GM19468 (cell line): ENCODE measurements at regions not wholly inside any gene's neighbourhood (a gene's known extent, or its start where the extent isn't known, plus 50 kb on each side); places are given as distances from the start of the nearest gene placed in this dataset.
"Not testable (repeated sequence)": the region's sequence is repeated elsewhere in the genome, so short reads cannot be mapped to it uniquely, and the experiment has no call there.

Experiments
- ATAC-seq: cut with Tn5 transposase; IDR thresholded peaks from one replicate; pipeline ENCODE4 v1.9.1; 2021; ENCODE audit warnings: mild to moderate bottlenecking, moderate library complexity, moderate number of reproducible peaks; ENCODE audit not compliant: unreplicated experiment; ENCODE audit errors: extremely low read depth

- ATAC-seq: no peak
Measured at GRCh38 chr1:222417264-222417663, 130.6 kb downstream of the HHIPL2 start.

- no peak for ATAC-seq
Measured at GRCh38 chr1:222416001-222416791, 131.7 kb downstream of the HHIPL2 start.

GRCh38 chr1:222415441-222415840 lies 132.5 kb downstream of the HHIPL2 start:
- ATAC-seq: no peak

GRCh38 chr1:222413991-222414549 lies 133.8 kb downstream of the HHIPL2 start:
- ATAC-seq: no peak

- no peak for ATAC-seq
Measured at GRCh38 chr1:222413436-222413835, 134.5 kb downstream of the HHIPL2 start.

GRCh38 chr1:222404710-222405109 lies 143.2 kb downstream of the HHIPL2 start:
- no peak for ATAC-seq

GRCh38 chr1:222399197-222399596 lies 148.7 kb downstream of the HHIPL2 start:
- ATAC-seq: no peak

GRCh38 chr1:222394224-222394623 lies 153.7 kb downstream of the HHIPL2 start:
- no peak for ATAC-seq

GRCh38 chr1:222392556-222392955 lies 155.3 kb downstream of the HHIPL2 start:
- no peak for ATAC-seq

GRCh38 chr1:222390181-222390580 lies 157.7 kb downstream of the HHIPL2 start:
- no peak for ATAC-seq

- no peak for ATAC-seq
Measured at GRCh38 chr1:222387007-222387814, 160.7 kb downstream of the HHIPL2 start.

GRCh38 chr1:222385955-222386354 lies 161.9 kb downstream of the HHIPL2 start:
- ATAC-seq: no peak

- ATAC-seq: no peak
Measured at GRCh38 chr1:222385262-222385661, 162.6 kb downstream of the HHIPL2 start.

GRCh38 chr1:222384531-222384930 lies 163.4 kb downstream of the HHIPL2 start:
- ATAC-seq: no peak

GRCh38 chr1:222382171-222382570 lies 165.7 kb downstream of the HHIPL2 start:
- no peak for ATAC-seq

- no peak for ATAC-seq
Measured at GRCh38 chr1:222377428-222378088, 170.3 kb downstream of the HHIPL2 start.

- ATAC-seq: not testable (repeated sequence)
Measured at GRCh38 chr1:222376791-222377190, 171.1 kb downstream of the HHIPL2 start.

- no peak for ATAC-seq
Measured at GRCh38 chr1:222375701-222376100, 172.2 kb downstream of the HHIPL2 start.

GRCh38 chr1:222373831-222374602 lies 173.9 kb downstream of the HHIPL2 start:
- ATAC-seq: no peak

GRCh38 chr1:222373216-222373615 lies 174.7 kb downstream of the HHIPL2 start:
- ATAC-seq: peak; percentile 48
